AML-193 (cell line): ENCODE measurements at regions not wholly inside any gene's neighbourhood (a gene's known extent, or its start where the extent isn't known, plus 50 kb on each side); places are given as distances from the start of the nearest gene placed in this dataset.
A peak's percentile ranks its signal among the peaks of the same experiment; 100 is the strongest.
"Not testable (repeated sequence)": the region's sequence is repeated elsewhere in the genome, so short reads cannot be mapped to it uniquely, and the experiment has no call there.

Source experiments
- DNase-seq, 2 experiments: peaks; one replicate each; lab custom pipeline; 2025; lab: John Stamatoyannopoulos, UW

GRCh38 chr13:67557118-67557517, 327.0 kb upstream of the PCDH9 start:
- DNase-seq: no peak

- DNase-seq: no peak
These were observed 324.8 kb upstream of the PCDH9 start for GRCh38 chr13:67554746-67555452.

- peak; percentile 5 to 19 for DNase-seq
These were observed 324.1 kb upstream of the PCDH9 start for GRCh38 chr13:67554286-67554685.

GRCh38 chr13:67549331-67549730, 319.2 kb upstream of the PCDH9 start:
- no peak for DNase-seq

- DNase-seq: no peak
These were observed 308.8 kb upstream of the PCDH9 start for GRCh38 chr13:67538906-67539305.

- DNase-seq: no peak
These were observed 290.8 kb upstream of the PCDH9 start for GRCh38 chr13:67520886-67521285.

GRCh38 chr13:67519356-67519755, 289.2 kb upstream of the PCDH9 start:
- no peak for DNase-seq

DNA sequence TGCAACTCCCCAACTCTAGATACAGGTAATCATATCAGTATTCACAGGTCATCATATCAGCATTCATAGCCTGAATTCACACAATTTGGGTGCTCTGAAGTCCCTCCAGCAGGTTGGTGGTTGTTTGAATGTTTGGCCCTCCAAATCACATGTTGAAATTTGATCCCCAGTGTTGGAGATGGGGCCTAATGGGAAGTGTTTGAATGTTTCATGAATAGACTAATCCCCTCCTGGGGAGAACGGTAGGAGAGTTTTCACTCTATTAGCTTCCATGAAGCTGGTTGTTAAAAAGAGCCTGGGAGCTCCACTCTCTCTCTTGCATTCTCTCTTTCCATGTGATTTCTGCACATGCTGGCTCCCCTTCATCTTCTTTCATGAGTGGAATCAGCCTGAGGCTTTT, 288.6 kb upstream of the PCDH9 start:
- DNase-seq: no peak

DNA sequence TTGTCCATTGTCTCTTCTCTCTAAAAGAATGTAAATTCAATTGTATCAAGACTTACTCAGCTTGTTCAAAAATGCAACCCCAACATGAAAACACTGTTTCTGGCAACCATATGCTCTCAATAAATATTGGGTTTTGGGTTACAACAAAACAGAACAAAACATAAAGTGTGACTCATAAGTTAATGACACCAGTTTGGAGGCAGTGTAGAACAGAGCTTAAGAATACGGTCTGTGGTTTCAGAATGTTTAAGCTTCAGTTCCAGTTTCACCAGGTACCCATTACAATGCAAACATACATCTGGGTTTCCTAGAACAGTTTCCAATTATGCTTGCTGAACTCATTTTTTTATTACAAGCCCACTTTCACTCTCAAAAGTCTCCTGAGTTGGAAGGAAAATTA, 285.8 kb upstream of the PCDH9 start:
- no peak for DNase-seq

DNA sequence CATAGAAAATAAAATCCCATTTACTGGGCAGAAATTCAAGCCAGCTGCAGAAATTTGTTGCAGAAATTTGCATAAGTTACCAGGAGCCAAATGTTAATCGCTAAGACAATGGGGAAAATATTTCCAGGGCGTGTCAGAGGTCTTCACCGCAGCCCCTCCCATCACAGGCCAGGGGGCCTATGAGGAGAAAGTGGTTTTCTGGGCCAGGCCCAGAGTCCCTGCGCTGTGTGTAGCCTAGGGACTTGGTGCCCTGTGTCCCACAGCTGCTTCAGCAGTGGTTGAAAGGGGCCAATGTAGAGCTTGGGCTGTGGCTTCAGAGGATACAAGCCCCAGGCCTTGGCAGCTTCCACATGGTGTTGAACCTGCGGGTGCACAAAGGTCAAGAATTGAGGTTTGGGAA, 278.9 kb upstream of the PCDH9 start:
- DNase-seq: no peak

GRCh38 chr13:67508275-67508674, 278.1 kb upstream of the PCDH9 start:
- DNase-seq: not testable (repeated sequence)

DNA sequence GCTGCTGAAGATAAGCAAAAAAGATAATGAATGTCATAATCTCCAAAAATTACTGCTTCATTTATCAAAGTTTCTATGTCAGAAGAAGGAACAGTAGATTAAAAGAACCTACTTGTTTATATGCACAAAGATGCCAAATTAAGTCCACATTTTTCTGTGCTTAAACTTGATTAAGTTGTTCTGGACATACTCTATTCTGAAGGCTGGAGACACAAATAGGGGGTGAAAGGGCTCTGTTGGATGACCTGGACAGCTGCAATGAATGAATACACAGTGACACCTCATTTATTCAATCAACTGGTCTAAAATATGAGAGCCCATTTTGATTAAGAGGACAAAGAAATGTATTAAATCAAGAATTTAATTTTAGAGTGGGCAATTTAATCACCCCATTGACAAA, 276.3 kb upstream of the PCDH9 start:
- no peak for DNase-seq

- DNase-seq: no peak
These were observed 275.2 kb upstream of the PCDH9 start for GRCh38 chr13:67505376-67505775.

DNA sequence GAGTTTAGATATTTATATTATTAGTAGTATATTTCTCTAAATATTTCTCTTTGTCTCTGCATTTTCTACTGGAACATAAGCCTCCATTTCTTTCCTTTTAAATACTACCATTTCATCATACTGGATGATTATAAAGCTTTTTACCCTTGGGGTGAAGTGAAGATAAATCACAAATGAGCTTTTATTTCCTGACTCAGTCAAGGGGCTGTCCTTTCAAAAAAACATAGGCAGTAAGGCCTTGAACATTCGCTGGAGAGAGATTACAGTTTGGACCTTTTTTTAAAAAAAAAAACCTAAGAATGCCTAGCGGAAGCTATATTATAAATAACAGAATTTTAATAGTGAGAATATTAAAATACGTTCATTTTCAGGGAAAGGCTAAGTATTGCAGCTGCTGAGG, 268.8 kb upstream of the PCDH9 start:
- DNase-seq: no peak

DNA sequence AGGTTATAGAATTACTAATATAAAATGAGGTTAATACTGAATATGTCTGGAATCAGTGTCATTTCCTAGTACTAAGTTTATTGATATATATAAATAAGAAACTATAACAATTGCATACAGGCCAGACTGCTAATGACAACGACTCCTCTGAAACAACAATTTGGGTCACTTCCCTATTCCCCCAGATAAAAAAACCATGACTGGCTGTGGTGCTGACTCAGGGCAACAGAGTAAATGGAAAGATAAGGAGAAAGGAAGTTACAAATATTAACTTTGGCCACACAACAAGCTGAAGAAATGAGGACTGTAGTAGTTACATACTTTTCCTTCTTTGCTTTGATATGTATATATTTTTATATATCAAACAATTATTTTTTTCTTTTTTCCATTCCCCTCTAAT, 263.7 kb upstream of the PCDH9 start:
- peak; percentile 28 to 37 for DNase-seq

GRCh38 chr13:67489016-67489415, 258.9 kb upstream of the PCDH9 start:
- no peak for DNase-seq

DNA sequence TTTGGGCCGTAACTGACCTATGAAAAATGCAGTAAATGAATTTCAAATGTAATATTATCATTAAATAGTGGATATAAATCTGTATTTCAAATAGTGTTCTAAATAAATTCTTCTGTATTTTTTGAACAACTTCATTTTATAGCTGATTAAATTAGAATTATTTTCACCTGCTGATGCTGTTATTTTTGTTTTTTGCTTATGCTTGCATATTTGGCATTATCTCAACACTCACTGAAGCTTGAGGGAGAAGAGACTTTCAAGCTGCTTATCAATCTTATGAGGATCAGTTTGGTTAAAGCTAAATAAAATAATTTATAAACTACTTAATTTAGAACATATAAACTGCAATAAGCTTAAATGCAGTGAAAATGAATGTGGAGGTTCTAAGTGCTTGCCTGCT, 251.3 kb upstream of the PCDH9 start:
- DNase-seq: no peak

GRCh38 chr13:67474115-67474514, 244.0 kb upstream of the PCDH9 start:
- no peak for DNase-seq

DNA sequence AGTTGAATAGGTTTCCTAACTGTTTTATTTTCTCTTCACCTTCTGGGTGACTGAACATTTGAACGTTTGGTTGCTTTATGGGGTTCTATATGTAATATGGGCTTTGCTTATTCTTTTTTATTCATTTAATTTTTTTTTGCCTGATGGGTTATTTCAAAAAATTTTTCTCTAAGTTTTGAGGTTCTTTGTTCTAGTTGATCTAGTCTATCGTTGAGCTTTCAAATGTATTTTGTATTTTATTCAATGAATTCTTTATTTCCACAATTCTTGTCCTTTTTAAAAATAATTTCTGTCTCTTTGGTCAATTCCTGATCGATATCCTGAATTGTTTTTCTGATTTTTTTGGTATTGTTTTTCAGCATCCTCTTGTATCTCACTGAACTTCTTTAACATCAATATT, 239.5 kb upstream of the PCDH9 start:
- no peak for DNase-seq

DNA sequence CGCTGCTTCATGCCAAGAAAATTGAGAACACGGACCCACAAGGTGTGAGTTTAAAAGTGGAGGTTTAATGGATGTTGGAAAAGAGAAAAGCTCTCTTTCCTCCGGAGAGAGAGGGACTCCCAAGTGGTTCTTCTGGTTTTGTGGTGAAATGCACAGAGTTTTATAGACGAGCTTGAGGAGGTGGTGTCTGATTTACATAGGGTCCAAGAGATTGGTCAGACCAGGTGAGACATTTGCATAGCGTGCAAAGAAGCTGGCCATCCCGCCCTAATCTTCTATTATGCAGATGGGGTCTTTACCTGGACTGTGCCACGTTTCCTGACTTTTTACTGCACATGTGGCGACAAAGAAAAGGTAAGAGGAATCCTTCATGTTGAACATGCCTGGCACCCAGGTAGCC, 236.4 kb upstream of the PCDH9 start:
- DNase-seq: no peak

DNA sequence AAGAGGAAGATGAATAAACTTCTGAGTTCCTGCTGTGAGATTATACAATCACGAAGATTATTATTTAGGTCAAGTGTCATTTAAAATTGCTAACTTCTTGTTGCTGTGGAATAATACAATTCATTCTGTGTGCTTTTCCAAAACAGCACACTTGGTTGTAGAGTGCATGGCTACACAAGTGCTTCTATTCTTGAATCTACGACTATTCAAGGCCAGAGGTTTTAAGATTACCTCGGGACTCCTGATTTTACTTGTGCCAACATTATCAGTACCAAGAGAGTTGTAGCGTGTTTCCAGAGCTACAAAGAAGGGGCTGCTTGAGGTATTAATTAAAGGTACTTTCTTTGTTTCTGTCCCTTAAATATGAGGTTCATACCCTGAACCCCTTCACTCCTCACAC, 234.0 kb upstream of the PCDH9 start:
- no peak for DNase-seq

GRCh38 chr13:67462098-67462497, 232.0 kb upstream of the PCDH9 start:
- DNase-seq: no peak

DNA sequence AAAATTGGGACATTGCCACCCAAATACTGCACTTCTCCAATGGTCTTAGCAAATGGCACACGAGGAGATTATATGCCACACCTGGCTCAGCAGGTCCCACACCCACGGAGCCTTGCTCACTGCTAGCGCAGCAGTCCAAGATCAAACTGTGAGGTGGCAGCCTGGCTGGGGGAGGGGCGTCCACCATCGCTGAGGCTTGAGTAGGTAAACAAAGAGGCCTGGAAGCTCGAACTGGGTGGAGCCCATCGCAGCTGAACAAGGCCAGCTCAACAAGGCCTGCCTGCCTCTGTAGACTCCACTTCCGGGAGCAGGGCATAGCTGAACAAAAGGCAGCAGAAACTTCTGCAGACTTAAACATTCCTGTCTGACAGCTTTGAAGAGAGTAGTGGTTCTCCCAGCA, 222.4 kb upstream of the PCDH9 start:
- not testable (repeated sequence) for DNase-seq

DNA sequence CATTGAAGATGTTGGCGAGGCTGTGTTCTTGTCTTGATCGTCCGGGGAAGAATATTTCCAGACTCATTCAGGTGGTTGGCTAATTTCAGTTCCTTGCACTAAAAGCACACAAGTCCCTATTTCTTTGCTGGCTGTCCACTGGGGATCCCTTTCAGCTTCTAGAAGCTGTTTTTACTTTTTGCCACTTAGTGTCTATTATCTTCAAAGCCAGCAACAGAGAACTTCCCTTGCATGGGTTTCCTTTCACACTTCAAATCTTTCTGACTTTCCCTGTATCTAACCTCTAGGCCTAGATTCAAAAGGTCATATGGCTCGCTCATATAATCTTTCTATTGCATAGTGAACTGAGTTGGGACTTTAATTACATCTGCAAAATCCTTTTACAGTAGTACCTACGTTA, 215.3 kb upstream of the PCDH9 start:
- no peak for DNase-seq

GRCh38 chr13:67443923-67444322, 213.8 kb upstream of the PCDH9 start:
- no peak for DNase-seq
